Stimulated activated CD4-positive, alpha-beta T cell treated with anti-CD3 and anti-CD28 coated beads, Interleukin-12 subunit alpha, Interleukin-12 subunit beta, amount 100 ng/mL, for 48 hours (primary cell): ENCODE measurements at regions not wholly inside any gene's neighbourhood (a gene's known extent, or its start where the extent isn't known, plus 50 kb on each side); places are given as distances from the start of the nearest gene placed in this dataset.
"Not testable (repeated sequence)": the region's sequence is repeated elsewhere in the genome, so short reads cannot be mapped to it uniquely, and the experiment has no call there.

Experiments used
- DNase-seq, 3 donors: peaks; one replicate each; pipeline ENCODE4 v3.0.0-alpha.2; 2020; ENCODE audit warnings: low read depth in 2 of 3, low spot score in 1 of 3

GRCh38 chr22:47406180-47406834 is 643.9 kb downstream of the TBC1D22A start:
- DNase-seq, result no peak

- not testable (repeated sequence) for DNase-seq
These were observed 642.8 kb downstream of the TBC1D22A start for GRCh38 chr22:47405222-47405621.

- DNase-seq, result no peak
These were observed 640.6 kb downstream of the TBC1D22A start for GRCh38 chr22:47402876-47403525.

- DNase-seq, result no peak
These were observed 639.7 kb downstream of the TBC1D22A start for GRCh38 chr22:47401976-47402770.

GRCh38 chr22:47401592-47401898 is 639.1 kb downstream of the TBC1D22A start:
- DNase-seq, result no peak

- no peak for DNase-seq
These were observed 638.5 kb downstream of the TBC1D22A start for GRCh38 chr22:47400701-47401591.

GRCh38 chr22:47400131-47400530 is 637.7 kb downstream of the TBC1D22A start:
- DNase-seq, result not testable (repeated sequence)

GRCh38 chr22:47398921-47399790 is 636.7 kb downstream of the TBC1D22A start:
- no peak for DNase-seq

GRCh38 chr22:47398491-47398890 is 636.0 kb downstream of the TBC1D22A start:
- no peak for DNase-seq

- DNase-seq, result no peak
These were observed 635.2 kb downstream of the TBC1D22A start for GRCh38 chr22:47397673-47398072.

GRCh38 chr22:47396515-47396914 is 634.1 kb downstream of the TBC1D22A start:
- no peak for DNase-seq

- DNase-seq, result no peak
These were observed 633.7 kb downstream of the TBC1D22A start for GRCh38 chr22:47396105-47396504.

GRCh38 chr22:47395481-47395880 is 633.0 kb downstream of the TBC1D22A start:
- no peak for DNase-seq

GRCh38 chr22:47394504-47395440 is 632.3 kb downstream of the TBC1D22A start:
- DNase-seq, result no peak

- DNase-seq, result no peak
These were observed 630.7 kb downstream of the TBC1D22A start for GRCh38 chr22:47393191-47393590.

- no peak for DNase-seq
These were observed 630.3 kb downstream of the TBC1D22A start for GRCh38 chr22:47392729-47393128.

- DNase-seq, result no peak
These were observed 629.6 kb downstream of the TBC1D22A start for GRCh38 chr22:47392054-47392347.

GRCh38 chr22:47391169-47392053 is 629.0 kb downstream of the TBC1D22A start:
- DNase-seq, result no peak
